Choroid plexus epithelial cell (primary cell): ENCODE measurements at regions not wholly inside any gene's neighbourhood (a gene's known extent, or its start where the extent isn't known, plus 50 kb on each side); places are given as distances from the start of the nearest gene placed in this dataset.

Experiments
- DNase-seq: peaks from one replicate; pipeline ENCODE4 v3.0.0-alpha.2; 2010; ENCODE audit warnings: low read depth
- H3K4me3 ChIP-seq: 2 replicates; pipeline ENCODE4 v1.5.1; 2011; ENCODE audit warnings: low read depth, mild to moderate bottlenecking, control low read depth, low read length, moderate library complexity
- CTCF ChIP-seq: conservative IDR thresholded peaks from 2 replicates; pipeline ENCODE4 v1.5.1; 2011; ENCODE audit warnings: low read depth, mild to moderate bottlenecking, control low read depth, inconsistent platforms, low read length, moderate library complexity

- TF ChIP-seq CTCF = no peak
- no peak for DNase-seq
- no peak overlapping the region for H3K4me3 ChIP-seq
These were observed 403.4 kb downstream of the PTPRC start for GRCh38 chr1:199042193-199042592.

- TF ChIP-seq CTCF = no peak
- DNase-seq = no peak
- no peak overlapping the region for H3K4me3 ChIP-seq
These were observed 405.4 kb downstream of the PTPRC start for GRCh38 chr1:199044191-199044590.

- H3K4me3 ChIP-seq = no peak overlapping the region
- TF ChIP-seq CTCF = peak; percentile 47
- peak; percentile 55 for DNase-seq
These were observed 407.8 kb downstream of the PTPRC start for GRCh38 chr1:199046618-199047017.

- no peak for DNase-seq
- H3K4me3 ChIP-seq = no peak overlapping the region
- no peak for TF ChIP-seq CTCF
These were observed 415.9 kb downstream of the PTPRC start for GRCh38 chr1:199054694-199055093.

- TF ChIP-seq CTCF = no peak
- DNase-seq = peak; percentile 6
- H3K4me3 ChIP-seq = no peak overlapping the region
These were observed 418.5 kb downstream of the PTPRC start for GRCh38 chr1:199057322-199057721.

- no peak overlapping the region for H3K4me3 ChIP-seq
- TF ChIP-seq CTCF = no peak
These were observed 419.4 kb downstream of the PTPRC start for GRCh38 chr1:199058281-199058680.

GRCh38 chr1:199064971-199065370 lies 426.1 kb downstream of the PTPRC start:
- no peak for DNase-seq
- TF ChIP-seq CTCF = no peak
- H3K4me3 ChIP-seq = no peak overlapping the region

More at GRCh38 chr1:199058281-199058680, 419.4 kb downstream of the PTPRC start:
- DNase-seq = no peak
